Transverse colon (tissue), 4 donors: ENCODE measurements at regions not wholly inside any gene's neighbourhood (a gene's known extent, or its start where the extent isn't known, plus 50 kb on each side); places are given as distances from the start of the nearest gene placed in this dataset.

Source experiments
- DNase-seq: peaks from one replicate; pipeline ENCODE4 v3.0.0-alpha.2; 2019
- H3K27ac ChIP-seq, 4 donors: fragments of 200-600 bp; sonication (generic); 2 replicates each; pipeline ENCODE4 v1.5.1; 2016 to 2018; ENCODE audit warnings: inconsistent platforms in 4 of 4
- H3K27me3 ChIP-seq: fragments of 200-600 bp; sonication (generic); 2 replicates; pipeline ENCODE4 v1.5.1; 2017; ENCODE audit warnings: inconsistent platforms
- H3K36me3 ChIP-seq, 4 donors: fragments of 200-600 bp; sonication (generic); 2 replicates each; pipeline ENCODE4 v1.5.1; 2017 to 2019; ENCODE audit warnings: inconsistent platforms in 4 of 4
- H3K4me1 ChIP-seq, 4 donors: fragments of 200-600 bp; sonication (generic); 2 replicates each; pipeline ENCODE4 v1.5.1; 2017 to 2020; ENCODE audit warnings: inconsistent platforms in 4 of 4
- H3K4me3 ChIP-seq, 4 donors: fragments of 200-600 bp; sonication (generic); 1 replicate in 1 of 4; 2 replicates in 3 of 4; pipeline versions ENCODE4 v1.5.1 to v1.6.1; 2017 to 2019; ENCODE audit warnings: inconsistent platforms in 4 of 4
- H3K9me3 ChIP-seq, 2 donors: fragments of 200-600 bp; sonication (generic); 2 replicates each; pipeline ENCODE4 v1.5.1; 2017 to 2019; ENCODE audit warnings: inconsistent platforms in 2 of 2
- CTCF ChIP-seq, 5 experiments: fragments of 200-600 bp in 3 of 5; fragments of 450-650 bp in 2 of 5; sonication (generic) in 3 of 5; IDR thresholded peaks; 1 replicate in 2 of 5; 2 replicates in 3 of 5; pipeline ENCODE4 v1.5.1; 2016 to 2017; ENCODE audit warnings: antibody characterized with exemption in 5 of 5, inconsistent platforms in 3 of 5, mild to moderate bottlenecking in 2 of 5, moderate library complexity in 1 of 5
- EP300 ChIP-seq: sonication (generic); formaldehyde crosslinking; IDR thresholded peaks from one replicate; pipeline ENCODE4 v1.6.1; 2017; ENCODE audit warnings: antibody characterized with exemption, low read depth
- POLR2A ChIP-seq: fragments of 450-650 bp; IDR thresholded peaks from one replicate; pipeline ENCODE4 v1.6.1; 2016; ENCODE audit warnings: antibody characterized with exemption, mild to moderate bottlenecking, moderate library complexity
- POLR2AphosphoS5 ChIP-seq, 3 donors: sonication (generic); formaldehyde crosslinking; IDR thresholded peaks; one replicate each; pipeline ENCODE4 v1.6.1; 2016; ENCODE audit warnings: antibody characterized with exemption in 3 of 3
- WGBS, 2 donors: methylation state at CpG; one replicate each; pipeline ENCODE4 v1.1.5; 2018; ENCODE audit warnings: low coverage in 1 of 2; 5-methylcytosine and 5-hydroxymethylcytosine counted together
- in situ Hi-C, 4 donors: fragments of 200-750 bp; cut with MboI; loops; one replicate each; pipeline versions ENCODE4 v1.15.0 to v1.15.1; 2017; ENCODE audit warnings: low sequenced_read_pairs in 3 of 4, low pct_ligation_motif_present in 1 of 4, low pct_unique_long_range_greater_than_20kb in 1 of 4
- intact Hi-C: fragments of 100-400 bp; cut with DNase I; formaldehyde crosslinking; loops from one replicate; pipeline ENCODE4 v1.15.1; 2023; ENCODE audit warnings: low total_unique reads

GRCh38 chr3:5673521-5673920, 486.0 kb downstream of the EDEM1 start:
- no peaks in the 10 kb centered on the region for H3K36me3 ChIP-seq
- TF ChIP-seq POLR2AphosphoS5 (IDR thresholded peaks at IDR 0.05) (no peak), CTCF (IDR thresholded peaks at IDR 0.05) (no peak), POLR2A (no peak)
- H3K9me3 ChIP-seq: no peaks in the 10 kb centered on the region
- intact Hi-C loops (no loop called here), in situ Hi-C loops (no loop called here)
- no peaks in the 10 kb centered on the region for H3K27me3 ChIP-seq
- WGBS, 2 donors: 67% methylated on average over 3 of the region's 3 CpGs
- H3K27ac ChIP-seq: no peak overlapping the region
- DNase-seq: no peak
- no peak overlapping the region for H3K4me3 ChIP-seq
- H3K4me1 ChIP-seq: no peaks in the 10 kb centered on the region

DNA sequence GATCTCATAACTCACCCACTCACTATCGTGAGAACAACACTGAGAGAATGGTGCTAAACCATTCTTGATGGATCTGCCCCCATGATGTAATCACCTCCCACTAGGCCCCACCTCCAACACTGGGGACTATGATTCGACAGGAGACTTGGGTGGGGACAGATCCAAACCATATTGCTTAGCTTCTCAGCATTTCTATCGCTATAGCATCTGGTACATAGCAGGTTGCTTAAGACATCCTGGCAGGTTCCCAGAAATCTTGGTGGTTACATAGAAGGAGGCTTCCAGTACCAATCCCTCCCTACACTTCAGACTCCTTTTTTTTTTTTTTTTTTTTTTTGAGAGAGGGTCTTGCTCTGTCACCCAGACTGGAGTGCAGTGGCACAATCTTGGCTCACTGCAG, 487.8 kb downstream of the EDEM1 start:
- in situ Hi-C loops: no loop called here
- no peak overlapping the region for H3K4me3 ChIP-seq

DNA sequence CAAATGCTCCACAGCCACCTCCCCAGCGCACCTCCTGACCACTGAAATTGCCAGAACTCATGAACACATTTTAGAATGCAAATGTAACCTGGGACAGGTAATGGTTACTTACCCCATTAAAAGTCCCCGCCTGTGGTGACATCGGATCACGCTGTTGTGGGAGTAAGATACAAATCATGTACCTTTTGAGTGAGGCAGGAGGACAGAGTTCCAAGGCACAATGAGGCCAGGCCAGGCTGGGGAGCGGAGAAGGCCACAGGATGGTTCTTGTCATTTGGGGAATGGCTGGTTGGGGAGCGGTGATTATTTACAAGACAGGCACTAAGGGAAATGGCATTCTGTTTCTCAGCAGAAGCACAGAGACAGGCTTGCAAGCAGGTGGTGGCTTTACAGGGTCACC, 490.0 kb downstream of the EDEM1 start:
- in situ Hi-C loops (no loop called here), intact Hi-C loops (no loop called here)
- DNase-seq: no peak
- H3K27me3 ChIP-seq: no peaks in the 10 kb centered on the region
- no peaks in the 10 kb centered on the region for H3K36me3 ChIP-seq
- H3K4me3 ChIP-seq: no peak overlapping the region
- TF ChIP-seq POLR2AphosphoS5 (IDR thresholded peaks at IDR 0.05): no peak
- no peak for TF ChIP-seq POLR2A
- no peak for TF ChIP-seq CTCF (IDR thresholded peaks at IDR 0.05)
- no peak for TF ChIP-seq EP300
- H3K9me3 ChIP-seq: peaks cover 0 to 3% of the 10 kb centered on the region in 2 donors
- 89 to 100% methylated on average over 3 to 6 of the region's 6 CpGs for WGBS, 2 donors
- no peak overlapping the region for H3K27ac ChIP-seq
- no peaks in the 10 kb centered on the region for H3K4me1 ChIP-seq

More for the DNA sequence above, 487.8 kb downstream of the EDEM1 start:
- Histone ChIP-seq H3K27me3 (no peaks in the 10 kb centered on the region), H3K4me1 (no peaks in the 10 kb centered on the region), H3K36me3 (no peaks in the 10 kb centered on the region), H3K9me3 (peaks cover 0 to 3% of the 10 kb centered on the region in 2 donors), H3K27ac (no peak overlapping the region)
- WGBS, 2 donors: 82 to 90% methylated on average over 2 to 3 of the region's 3 CpGs
- intact Hi-C loops: no loop called here
- TF ChIP-seq CTCF (IDR thresholded peaks at IDR 0.05): no peak
- no peak for DNase-seq

DNA sequence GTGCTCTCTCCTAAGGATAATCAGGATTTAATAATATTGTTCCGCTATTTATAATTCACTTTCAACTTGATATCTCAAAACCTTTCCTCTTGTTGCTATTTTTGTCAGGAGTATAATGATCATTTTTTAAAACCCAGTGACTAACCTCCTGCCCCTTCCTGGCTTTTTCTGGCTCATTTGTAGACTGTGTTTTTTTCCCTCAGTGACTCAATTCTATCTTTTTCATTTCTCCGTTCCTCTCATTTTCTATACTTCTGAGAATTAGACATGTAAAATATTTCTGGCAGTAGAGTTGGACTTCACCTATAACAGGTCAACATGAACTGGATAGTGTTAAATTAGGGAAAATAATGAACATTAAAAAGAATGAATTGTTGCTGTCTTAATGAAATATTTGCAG, 490.7 kb downstream of the EDEM1 start:
- Histone ChIP-seq H3K4me1 (no peaks in the 10 kb centered on the region), H3K27ac (no peak overlapping the region), H3K36me3 (no peaks in the 10 kb centered on the region), H3K9me3 (peaks cover 0 to 3% of the 10 kb centered on the region in 2 donors), H3K27me3 (no peaks in the 10 kb centered on the region), H3K4me3 (no peak overlapping the region)
- WGBS, 2 donors: 82 to 97% methylated on average over 2 of the region's 2 CpGs
- no peak for DNase-seq
- intact Hi-C loops: no loop called here
- in situ Hi-C loops: no loop called here
- TF ChIP-seq POLR2A: no peak
- no peak for TF ChIP-seq POLR2AphosphoS5 (IDR thresholded peaks at IDR 0.05)
- TF ChIP-seq EP300: no peak
- no peak for TF ChIP-seq CTCF (IDR thresholded peaks at IDR 0.05)
